HG03558 (cell line): ENCODE measurements at regions not wholly inside any gene's neighbourhood (a gene's known extent, or its start where the extent isn't known, plus 50 kb on each side); places are given as distances from the start of the nearest gene placed in this dataset.

ENCODE experiments used
- ATAC-seq: cut with Tn5 transposase; IDR thresholded peaks from one replicate; pipeline ENCODE4 v1.9.1; 2021; ENCODE audit warnings: moderate number of reproducible peaks; ENCODE audit not compliant: unreplicated experiment; ENCODE audit errors: extremely low read depth

DNA sequence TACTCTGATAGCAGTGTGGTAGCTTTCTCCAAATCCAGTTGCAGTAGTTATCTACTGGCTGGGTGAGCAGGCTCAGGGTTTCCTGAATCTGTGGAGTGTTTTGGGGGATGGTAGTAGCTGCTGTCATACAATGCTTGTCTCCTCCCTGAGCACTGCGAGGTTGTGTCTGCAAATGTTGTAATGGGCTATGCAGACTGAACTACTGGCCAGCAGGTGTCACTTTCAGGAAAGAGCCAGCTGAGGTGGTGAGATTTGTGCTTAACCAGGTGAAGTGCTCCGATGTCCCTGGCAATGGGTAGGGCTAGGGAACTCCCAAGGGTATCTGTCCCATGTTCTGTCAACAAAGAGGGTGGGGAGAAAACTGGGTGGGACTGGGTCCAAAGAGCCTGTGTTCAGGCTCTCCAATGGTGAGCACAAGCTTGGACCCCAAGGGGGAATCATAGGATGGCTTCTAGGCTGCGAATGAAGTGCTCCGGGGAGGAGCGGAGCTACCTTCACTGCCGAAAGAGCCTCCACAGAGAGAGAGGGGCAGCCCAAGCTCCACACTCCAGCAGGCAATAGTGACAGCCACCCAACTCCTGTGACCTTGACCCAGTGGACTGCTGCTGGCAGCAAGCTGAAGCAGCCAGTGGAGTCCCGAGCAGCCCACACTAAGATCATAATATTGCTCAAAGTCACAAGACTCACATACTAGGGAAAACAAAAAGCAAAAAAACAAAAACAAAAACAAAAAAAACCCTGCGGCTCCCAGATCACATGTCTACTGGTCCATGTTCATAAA, 1324.0 kb upstream of the USP15 start:
- ATAC-seq = no peak

DNA sequence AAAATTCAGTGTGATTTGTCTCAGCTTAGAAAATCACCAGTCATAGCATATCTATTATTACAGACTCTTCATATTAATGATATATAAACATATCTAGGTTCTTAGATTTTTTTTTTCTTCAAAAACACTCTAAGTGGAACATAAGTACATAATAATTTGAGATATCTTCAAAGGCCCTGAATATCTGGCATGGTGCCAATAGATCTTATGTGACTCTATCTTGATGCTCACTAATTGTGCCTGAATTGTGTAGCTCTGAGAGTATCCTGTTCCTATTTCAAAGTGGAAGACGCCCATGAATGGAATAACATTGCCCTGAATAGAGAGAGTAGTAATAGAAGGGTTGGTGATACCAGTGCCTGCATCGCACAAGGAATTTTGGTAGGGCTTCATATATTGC, 1312.7 kb upstream of the USP15 start:
- ATAC-seq = no peak

DNA sequence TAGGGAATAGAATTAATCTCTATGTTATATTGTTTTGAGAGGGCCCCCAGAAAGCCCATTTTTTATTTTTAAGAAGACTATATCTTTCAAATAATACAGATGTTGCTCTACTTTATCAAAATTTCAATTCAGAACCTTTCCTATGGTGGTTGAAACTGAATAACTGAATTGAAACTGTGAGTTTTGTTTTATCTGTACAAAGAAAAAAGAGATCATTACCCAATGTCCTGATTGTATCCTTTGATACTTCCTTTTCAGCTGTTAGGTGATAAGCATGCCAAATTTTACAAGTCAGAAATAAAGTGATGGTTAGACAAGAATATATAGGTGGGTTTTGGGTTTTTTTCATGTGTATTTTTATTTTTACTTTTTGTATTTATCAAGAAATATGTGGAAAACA, 1293.1 kb upstream of the USP15 start:
- no peak for ATAC-seq

DNA sequence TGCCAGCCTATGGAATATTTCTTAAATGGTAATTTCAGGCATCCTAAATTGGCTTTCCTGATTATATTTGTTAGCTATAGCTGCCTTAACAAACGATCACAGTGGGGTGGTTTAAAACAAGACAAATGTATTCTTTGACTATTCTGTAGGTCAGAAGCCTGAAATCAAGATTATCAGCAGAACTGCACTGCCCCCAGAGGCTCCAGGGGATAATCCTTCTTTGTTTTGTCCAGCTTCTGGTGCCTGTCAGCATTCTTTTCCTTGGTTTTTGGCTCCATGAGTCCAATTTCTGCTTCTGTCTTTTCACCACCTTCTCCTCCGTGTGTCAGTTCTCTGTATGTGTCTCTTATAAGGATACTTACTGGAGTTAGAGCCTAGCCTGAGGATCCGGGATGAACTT, 1282.2 kb upstream of the USP15 start:
- no peak for ATAC-seq

DNA sequence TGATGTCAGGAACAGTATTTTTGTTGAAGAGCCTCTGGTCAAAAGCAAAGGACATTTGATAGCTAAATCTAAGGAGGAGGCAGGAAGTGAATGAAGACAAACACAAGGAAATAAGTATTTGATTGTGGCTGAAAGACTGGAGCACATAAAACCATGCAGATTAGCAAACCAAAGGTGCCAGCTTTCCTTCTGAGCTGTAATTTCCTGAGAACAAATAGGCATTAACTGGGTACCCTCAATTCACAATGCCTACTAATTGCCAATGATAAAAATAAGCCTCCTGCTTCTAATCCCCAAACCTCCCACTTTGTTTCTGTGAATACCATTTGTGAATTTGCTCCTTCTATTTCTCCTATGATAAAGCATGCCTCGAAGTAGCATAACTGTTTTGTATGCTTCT, 1279.6 kb upstream of the USP15 start:
- no peak for ATAC-seq

DNA sequence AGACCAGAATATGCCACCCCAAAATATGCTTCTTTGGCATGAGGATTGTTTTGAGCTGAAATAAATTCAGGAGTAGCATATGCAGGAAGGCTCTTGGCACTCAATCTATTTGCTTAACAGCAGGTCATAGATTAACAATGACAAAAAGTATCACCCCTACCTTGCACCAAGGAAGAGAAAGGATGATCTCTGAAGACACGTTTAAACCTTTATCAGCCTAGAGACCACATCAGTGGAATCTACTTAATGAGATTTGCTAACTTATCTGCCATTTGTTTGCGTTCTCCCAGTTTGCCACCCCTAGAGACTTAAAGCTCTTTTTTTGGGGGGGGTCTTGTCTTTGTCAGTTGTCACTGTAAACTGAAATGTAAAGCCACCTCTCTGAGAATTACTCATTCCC, 1278.7 kb upstream of the USP15 start:
- ATAC-seq = no peak

DNA sequence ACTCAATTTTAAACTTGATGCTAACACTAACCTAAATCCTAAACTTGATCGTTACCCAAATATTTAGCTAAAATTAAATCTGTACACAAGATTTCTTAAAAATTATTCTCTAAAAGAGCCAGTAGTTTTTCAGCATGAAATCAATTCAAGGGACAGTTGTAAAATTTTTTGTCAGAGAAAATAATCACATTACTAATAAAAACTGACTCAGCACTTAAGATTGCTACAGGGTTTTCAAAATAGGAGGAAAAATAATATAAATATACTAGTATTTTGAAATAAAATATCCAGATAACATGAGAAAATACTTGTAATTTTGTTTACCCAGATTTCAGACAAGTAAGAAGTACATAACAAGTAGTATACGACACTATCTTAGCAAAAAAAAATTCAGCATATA, 1268.1 kb upstream of the USP15 start:
- no peak for ATAC-seq

DNA sequence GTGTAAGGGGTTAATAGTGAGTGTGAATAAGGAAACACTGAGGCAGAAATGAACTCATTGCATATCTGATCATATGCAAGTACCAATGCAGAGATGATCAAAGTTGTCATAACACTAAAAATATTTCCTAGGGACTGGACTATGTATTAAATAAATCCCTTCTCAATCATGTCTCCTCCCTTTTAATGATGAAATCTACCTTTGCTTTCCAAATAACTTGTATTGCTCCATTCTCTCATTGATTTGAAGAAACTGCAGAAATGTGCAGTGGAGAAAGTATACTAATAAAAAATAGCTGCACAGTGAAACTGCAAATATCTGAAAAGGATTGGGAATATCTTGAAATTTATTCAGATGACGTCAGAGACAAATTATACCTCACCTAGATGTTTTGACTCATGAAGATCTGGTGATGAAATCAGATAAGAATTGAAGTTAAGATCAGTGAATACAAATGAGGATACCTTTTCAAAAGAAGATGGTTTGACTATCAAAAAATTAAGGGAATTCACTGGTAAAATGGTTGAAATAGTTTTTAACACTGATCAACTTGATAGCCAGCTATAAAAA, 1264.9 kb upstream of the USP15 start:
- no peak for ATAC-seq

DNA sequence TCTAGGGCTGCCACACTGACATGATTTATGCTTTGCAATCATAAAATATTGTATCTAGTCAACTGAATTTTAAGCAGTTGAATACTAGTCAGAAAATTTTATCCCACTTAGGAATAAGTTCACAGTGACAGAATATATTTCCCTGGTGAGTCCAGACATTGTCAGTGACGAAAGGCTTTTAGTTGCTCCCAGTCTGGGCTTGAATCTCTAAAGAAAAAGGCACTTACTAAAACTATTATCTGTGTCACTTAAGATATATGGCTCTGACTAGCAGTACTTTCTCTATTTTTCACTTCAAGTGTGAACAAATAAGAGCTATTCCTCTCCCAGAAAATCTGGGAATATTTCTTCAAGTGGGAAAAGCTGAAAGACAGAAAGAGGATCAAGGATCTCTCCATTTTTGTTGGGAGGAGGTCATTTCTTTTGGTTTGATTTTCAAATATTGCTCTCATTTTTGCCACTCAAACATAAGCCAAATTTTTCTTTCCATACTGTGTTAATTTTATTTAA, 1262.3 kb upstream of the USP15 start:
- no peak for ATAC-seq

DNA sequence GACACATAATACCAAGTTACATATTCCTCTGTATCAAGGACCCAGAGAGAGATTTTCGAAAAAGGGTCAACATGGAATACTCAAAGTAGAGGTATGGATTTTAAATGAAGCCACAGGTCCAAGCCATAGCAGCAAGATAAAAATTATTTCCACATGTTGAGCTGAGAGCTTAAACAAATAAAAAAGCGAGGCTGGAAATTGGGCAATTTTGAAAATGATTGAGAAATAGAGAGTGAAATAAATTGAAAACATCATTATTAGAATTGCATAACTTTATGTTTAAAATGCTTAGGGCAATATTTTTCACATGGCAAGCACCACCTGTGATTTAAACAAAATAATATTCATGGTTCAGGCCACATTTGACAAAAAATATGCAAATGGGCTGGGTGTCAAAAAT, 1251.0 kb upstream of the USP15 start:
- no peak for ATAC-seq

DNA sequence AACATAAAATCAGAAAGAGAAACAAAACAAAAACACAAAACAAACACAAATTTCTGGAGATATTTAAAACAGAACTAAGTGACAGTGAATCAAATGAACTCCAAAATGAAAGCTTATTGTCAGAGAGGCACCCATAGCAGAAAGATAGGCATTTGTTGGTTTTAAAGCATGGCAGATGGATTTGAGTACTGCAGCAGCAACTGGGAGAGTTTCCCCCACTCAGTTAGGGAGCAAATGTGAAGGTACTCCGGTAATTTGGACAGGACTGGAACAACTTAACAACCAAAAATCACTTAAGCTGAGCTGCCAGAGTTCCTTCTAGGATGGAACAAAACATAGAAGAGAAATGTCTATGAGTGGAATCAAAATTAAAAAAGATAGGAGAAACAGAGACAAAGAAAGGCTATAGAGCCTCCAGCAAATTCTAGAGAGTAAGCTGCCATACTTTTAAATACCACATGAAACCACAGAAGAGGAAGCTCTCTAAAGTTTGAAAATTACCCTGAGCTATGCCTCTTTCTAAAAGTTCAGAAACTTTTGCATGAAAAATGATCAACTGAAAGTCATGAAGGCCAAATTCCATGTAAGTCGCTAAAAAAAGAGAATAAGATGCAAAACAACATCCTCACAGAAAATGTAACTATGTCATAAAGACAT, 1248.3 kb upstream of the USP15 start:
- ATAC-seq = no peak

DNA sequence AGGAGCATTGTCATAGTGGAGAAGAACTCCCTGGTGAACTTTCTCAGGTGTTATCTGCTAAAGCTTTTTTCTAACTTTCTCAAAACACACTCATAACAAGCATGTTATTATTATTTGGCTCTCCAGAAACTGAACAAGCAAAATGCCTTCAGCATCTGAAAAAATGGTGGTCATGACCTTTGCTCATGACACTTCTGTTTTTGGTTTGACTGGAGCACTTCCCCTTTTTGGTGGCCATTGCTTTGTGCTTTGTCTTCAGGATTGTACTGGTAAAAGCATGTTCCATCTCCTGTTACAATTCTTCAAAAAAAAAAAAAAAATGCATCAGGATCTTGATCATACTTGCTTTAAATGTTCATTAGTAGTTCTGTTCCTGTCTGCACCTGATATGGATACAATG, 1241.6 kb upstream of the USP15 start:
- no peak for ATAC-seq

DNA sequence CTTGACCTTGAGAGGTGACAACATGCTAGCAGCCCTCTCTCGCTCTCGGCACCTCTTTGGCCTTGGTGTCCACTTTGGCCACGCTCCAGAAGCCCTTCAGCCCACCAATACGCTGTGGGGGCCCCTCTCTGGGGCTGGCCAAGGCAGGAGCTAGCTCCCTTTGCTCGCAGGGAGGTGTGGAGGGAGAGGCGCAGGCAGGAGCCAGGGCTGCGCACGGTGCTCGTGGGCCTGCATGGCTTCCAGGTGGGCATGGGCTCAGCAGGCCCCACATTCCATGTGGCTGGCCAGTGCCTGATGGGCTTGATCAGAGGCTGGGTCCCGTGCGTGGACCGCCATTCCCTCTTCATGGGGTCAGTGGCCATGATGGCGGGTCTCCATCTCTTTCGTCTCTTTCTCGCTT, 1237.0 kb upstream of the USP15 start:
- no peak for ATAC-seq

DNA sequence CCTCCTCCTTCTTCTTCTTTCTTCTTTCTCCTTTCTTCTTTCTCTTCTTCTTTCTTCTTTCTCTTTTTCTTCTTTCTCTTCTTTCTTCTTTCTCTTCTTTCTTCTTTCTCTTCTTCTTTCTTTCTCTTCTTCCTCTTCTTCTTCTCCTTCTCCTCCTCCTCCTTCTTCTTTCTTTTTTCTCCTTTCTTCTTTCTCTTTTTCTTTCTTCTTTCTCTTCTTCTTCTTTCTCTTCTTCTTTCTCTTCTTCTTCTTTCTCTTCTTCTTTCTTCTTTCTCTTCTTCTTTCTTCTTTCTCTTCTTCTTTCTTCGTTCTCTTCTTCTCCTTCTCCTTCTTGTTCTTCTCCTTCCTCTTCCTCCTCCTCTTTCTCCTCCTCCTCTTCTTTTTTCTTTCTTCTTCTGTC, 1230.7 kb upstream of the USP15 start:
- no peak for ATAC-seq

DNA sequence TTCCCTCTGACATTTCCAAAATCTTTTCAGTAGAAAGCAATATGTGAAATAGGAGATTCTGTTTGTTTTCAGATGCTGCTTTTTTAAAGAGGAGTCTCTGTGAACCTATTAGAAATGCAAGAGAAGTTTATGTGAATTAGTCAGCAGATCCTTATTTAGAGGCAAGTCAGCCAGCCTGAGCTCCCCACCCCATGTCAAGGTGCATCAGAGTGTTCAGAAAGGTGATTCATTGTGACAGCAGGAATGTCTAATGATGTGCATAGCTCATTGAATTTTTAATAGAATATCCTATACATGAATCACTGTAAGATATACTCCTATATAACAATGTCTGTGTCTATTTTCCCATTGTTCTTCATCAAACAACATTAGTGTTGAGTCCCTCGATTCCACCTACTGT, 1222.4 kb upstream of the USP15 start:
- ATAC-seq = no peak

DNA sequence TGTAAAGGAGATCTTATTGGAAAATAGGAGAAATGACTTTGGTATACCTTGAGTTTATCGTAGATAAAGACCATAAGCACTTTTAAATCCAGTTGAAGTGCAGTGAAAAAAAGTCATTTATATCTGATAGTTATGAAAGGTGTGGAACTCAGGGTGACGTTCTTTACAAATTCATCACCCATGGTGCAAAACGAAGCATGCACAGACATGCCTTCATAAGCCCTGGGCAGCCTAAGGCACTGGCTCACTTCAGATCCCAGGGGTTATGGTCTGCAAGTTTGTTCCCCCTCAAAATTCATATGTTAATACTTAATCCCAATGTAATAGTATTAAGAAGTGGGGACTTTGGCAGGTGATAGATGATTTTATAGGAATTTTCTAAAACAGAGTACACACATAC, 1216.4 kb upstream of the USP15 start:
- no peak for ATAC-seq

DNA sequence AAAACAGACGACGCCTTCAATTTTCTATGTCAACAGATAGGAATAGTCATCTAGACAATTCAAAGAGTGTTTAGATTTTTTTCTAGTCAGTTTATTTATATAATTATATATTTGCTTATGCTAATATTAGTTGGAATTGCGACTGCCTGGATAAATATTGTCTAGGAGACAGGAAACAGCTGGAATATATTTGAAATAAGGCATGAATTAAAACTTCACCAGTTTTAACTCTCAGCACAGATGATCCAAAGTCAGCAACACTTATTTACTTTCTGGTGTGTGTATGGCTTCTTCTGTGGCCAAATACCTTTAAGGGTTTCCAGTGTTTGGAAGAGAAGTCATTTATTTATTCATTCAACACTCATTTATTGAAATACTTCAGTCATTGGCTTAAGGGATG, 1215.4 kb upstream of the USP15 start:
- no peak for ATAC-seq

DNA sequence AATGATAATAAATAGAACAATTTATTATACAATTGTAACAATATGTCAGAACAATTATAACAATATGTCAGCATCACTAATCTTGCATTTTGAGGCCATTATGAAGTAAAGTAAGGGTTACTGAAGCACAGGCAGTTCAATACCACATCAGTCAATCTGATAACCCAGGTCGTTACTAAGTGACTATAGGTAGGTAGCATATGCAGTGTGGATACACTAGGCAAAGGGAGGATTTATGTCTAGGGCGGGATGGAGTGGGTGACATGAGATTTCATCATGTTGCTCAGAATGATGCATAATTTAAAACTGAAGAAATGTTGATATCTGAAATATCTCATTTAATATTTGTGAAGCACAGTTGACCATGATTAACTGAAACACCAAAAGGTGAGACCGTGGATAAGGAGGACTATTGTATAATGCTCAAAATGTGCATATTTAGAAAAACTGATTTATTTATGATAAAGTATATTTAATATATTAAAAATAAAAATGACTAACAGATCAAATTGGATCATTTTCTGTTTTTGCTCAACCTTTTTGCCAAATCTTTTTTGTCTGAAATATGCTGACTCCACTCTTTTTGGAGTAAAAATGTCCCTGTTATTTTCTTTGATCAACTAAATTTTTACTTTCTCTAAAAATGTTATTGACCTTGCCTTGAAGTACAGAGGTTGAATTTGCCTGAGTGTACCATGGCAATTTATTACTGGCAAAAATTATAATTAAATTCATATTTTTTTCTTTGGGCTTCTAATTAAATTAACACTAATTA, 1189.4 kb upstream of the USP15 start:
- ATAC-seq = no peak

DNA sequence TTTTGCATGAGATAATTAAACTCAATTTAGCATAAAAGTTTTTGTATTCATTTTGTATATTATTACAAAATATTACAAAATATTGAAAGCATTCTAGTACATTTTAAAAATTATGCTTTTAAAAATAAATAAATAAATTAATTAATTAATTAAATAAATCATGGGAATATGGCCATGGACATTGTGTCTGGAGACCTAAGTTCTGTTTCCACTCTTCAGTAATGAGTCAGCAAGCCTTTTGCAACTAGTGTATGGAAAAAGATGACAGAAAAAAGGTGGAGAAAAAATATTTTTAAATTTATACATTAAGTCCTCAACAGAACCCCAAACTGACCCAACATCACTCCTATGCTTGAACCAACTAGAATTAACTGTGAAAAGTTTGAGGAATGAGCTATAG, 1187.5 kb upstream of the USP15 start:
- ATAC-seq = no peak

DNA sequence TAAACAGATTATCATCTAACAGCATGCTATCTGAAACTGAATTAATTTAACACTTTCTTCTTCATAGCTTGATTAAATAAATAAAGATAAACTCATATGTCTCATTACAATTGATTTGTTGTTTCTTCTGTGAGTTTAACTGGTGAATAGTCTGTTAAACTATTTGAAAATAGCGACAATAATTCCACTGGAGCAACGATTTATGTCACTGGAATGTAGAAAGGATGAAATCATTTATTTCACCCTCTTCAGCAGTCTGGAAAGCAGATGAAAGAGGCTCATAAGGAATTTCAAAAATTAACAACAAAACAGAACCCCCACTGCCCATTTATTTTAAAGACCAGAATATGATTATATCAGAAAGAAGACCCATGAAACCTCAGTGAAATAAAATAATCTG, 1165.1 kb upstream of the USP15 start:
- ATAC-seq = no peak

DNA sequence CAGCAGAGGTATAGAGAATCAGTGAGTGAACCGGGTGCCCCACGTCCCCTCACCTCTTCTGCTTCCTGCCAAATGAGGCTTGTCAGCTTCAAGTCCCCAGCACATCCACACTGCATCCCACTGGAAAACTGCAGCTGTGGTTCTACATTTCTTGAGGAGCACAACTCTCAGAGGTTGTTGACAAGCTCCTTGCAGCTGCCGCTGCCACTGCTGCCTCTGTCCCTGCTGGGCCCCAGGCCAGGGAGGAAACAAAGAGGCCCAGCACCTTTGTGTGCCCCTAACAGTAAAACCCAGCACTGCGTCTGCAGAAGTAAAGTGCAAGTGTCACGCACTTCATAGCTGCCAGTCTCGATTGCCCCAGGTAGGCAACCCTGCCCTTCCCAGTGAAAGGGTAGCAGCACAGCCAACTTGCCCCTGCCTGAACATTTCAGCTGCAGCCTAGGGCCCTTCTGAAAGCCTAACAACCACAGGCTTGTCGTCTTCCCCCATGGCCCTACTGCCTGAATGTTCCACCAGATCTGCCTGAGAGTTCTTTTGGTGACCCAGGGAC, 1162.1 kb upstream of the USP15 start:
- ATAC-seq = no peak
